GM06990 (cell line): ENCODE measurements at regions not wholly inside any gene's neighbourhood (a gene's known extent, or its start where the extent isn't known, plus 50 kb on each side); places are given as distances from the start of the nearest gene placed in this dataset.

ENCODE experiments used
- DNase-seq: peaks from one replicate; pipeline ENCODE4 v3.0.0-alpha.2; 2011; ENCODE audit not compliant: insufficient read length; ENCODE audit errors: extremely low read depth
- H3K27me3 ChIP-seq: replicated peaks from 2 replicates; pipeline ENCODE4 v1.6.0; 2011; ENCODE audit warnings: low read length; ENCODE audit not compliant: control insufficient read depth, insufficient read depth
- H3K36me3 ChIP-seq: 2 replicates; pipeline ENCODE4 v1.5.1; 2011; ENCODE audit warnings: low read length; ENCODE audit not compliant: control insufficient read depth, insufficient read depth
- H3K4me3 ChIP-seq: replicated peaks from 2 replicates; pipeline ENCODE4 v1.5.1; 2011; ENCODE audit warnings: low read depth, mild to moderate bottlenecking, control low read depth, low read length
- CTCF ChIP-seq: IDR thresholded peaks from 2 replicates; pipeline ENCODE4 v1.5.1; 2011; ENCODE audit warnings: low read length, control low read depth, mild to moderate bottlenecking, inconsistent platforms; ENCODE audit not compliant: insufficient read depth, poor library complexity, severe bottlenecking

- Histone ChIP-seq H3K4me3 (no peak overlapping the region), H3K36me3 (no peaks in the 10 kb centered on the region), H3K27me3 (no peaks in the 10 kb centered on the region)
- DNase-seq = no peak
- TF ChIP-seq CTCF = no peak
These were observed 206.7 kb downstream of the MANEA start for GRCh38 chr6:95784019-95784418.

GRCh38 chr6:95784869-95785268 lies 207.5 kb downstream of the MANEA start:
- TF ChIP-seq CTCF = no peak
- H3K36me3 ChIP-seq = no peaks in the 10 kb centered on the region
- no peak for DNase-seq
- no peak overlapping the region for H3K4me3 ChIP-seq
- no peaks in the 10 kb centered on the region for H3K27me3 ChIP-seq

- TF ChIP-seq CTCF = no peak
- Histone ChIP-seq H3K27me3 (no peaks in the 10 kb centered on the region), H3K4me3 (no peak overlapping the region)
These were observed 208.4 kb downstream of the MANEA start for GRCh38 chr6:95785785-95786184.

GRCh38 chr6:95786802-95787201 lies 209.5 kb downstream of the MANEA start:
- H3K4me3 ChIP-seq = no peak overlapping the region
- no peak for TF ChIP-seq CTCF
- no peaks in the 10 kb centered on the region for H3K27me3 ChIP-seq
- no peak for DNase-seq
- no peaks in the 10 kb centered on the region for H3K36me3 ChIP-seq

More at GRCh38 chr6:95785785-95786184, 208.4 kb downstream of the MANEA start:
- DNase-seq = no peak
- no peaks in the 10 kb centered on the region for H3K36me3 ChIP-seq

- H3K27me3 ChIP-seq = no peaks in the 10 kb centered on the region
- no peak for DNase-seq
- no peaks in the 10 kb centered on the region for H3K36me3 ChIP-seq
- no peak for TF ChIP-seq CTCF
- H3K4me3 ChIP-seq = no peak overlapping the region
These were observed 213.5 kb downstream of the MANEA start for GRCh38 chr6:95790787-95791186.

GRCh38 chr6:95794749-95795148 lies 217.4 kb downstream of the MANEA start:
- Histone ChIP-seq H3K4me3 (no peak overlapping the region), H3K36me3 (no peaks in the 10 kb centered on the region), H3K27me3 (no peaks in the 10 kb centered on the region)
- DNase-seq = no peak
- TF ChIP-seq CTCF = no peak
